Activated B cell treated with CpG ODN at 0.5 μM for 24 hours (primary cell): ENCODE measurements at regions not wholly inside any gene's neighbourhood (a gene's known extent, or its start where the extent isn't known, plus 50 kb on each side); places are given as distances from the start of the nearest gene placed in this dataset.

ENCODE experiments used
- ATAC-seq: fragments of 200-7000 bp; cut with Tn5 transposase; one replicate; pipeline ENCODE4 v1.10.0; 2021; ENCODE audit warnings: low read depth, mild to moderate bottlenecking, moderate library complexity
- CTCF ChIA-PET: fragments of 350-600 bp; sonication (Branson Sonifier 250); formaldehyde crosslinking; loops from one replicate; lab custom pipeline; 2021; ENCODE audit warnings: antibody characterized with exemption; lab: Charles Lee
- POLR2A ChIA-PET: fragments of 350-600 bp; sonication (Branson Sonifier 250); formaldehyde crosslinking; loops from one replicate; lab custom pipeline; 2021; ENCODE audit warnings: antibody characterized with exemption; lab: Charles Lee
- DNase-seq: peaks from one replicate; pipeline ENCODE4 v3.0.0; 2022
- H3K27ac Mint-ChIP-seq: one replicate; pipeline ENCODE4 v1.8.0; 2020; ENCODE audit warnings: mixed read lengths
- H3K27me3 Mint-ChIP-seq: one replicate; pipeline ENCODE4 v1.8.0; 2021; ENCODE audit warnings: mixed read lengths
- H3K36me3 Mint-ChIP-seq: one replicate; pipeline ENCODE4 v1.8.0; 2021; ENCODE audit warnings: low read depth, mixed read lengths
- H3K4me1 Mint-ChIP-seq: one replicate; pipeline ENCODE4 v1.8.0; 2021; ENCODE audit warnings: mixed read lengths
- H3K4me3 Mint-ChIP-seq: one replicate; pipeline ENCODE4 v1.8.0; 2020; ENCODE audit warnings: mild to moderate bottlenecking, mixed read lengths
- H3K9me3 Mint-ChIP-seq: one replicate; pipeline ENCODE4 v1.8.0; 2020; ENCODE audit warnings: mixed read lengths
- intact Hi-C: fragments of 100-400 bp; cut with micrococcal nuclease; formaldehyde crosslinking; loops from one replicate; pipeline ENCODE4 v1.15.1; 2024
- TF ChIP-seq, protein P1 (sequence below): fragments of 200-600 bp; IDR thresholded peaks from one replicate; pipeline ENCODE4 v1.8.0; 2022; ENCODE audit warnings: antibody characterized with exemption, mild to moderate bottlenecking

GRCh38 chr2:9791711-9792110 is 51.6 kb upstream of the TAF1B start:
- CTCF ChIA-PET = no interaction called here
- DNase-seq (no peak), ATAC-seq (no peak)
- Mint-ChIP-seq H3K27me3 (peaks cover 13% of the 10 kb centered on the region), H3K4me1 (peaks cover 23% of the 10 kb centered on the region), H3K4me3 (no peak overlapping the region), H3K36me3 (no peaks in the 10 kb centered on the region), H3K9me3 (peaks cover 5% of the 10 kb centered on the region), H3K27ac (no peak overlapping the region)
- POLR2A ChIA-PET = no interaction called here
- intact Hi-C loops = no loop called here
- TF ChIP-seq, protein P1, sequence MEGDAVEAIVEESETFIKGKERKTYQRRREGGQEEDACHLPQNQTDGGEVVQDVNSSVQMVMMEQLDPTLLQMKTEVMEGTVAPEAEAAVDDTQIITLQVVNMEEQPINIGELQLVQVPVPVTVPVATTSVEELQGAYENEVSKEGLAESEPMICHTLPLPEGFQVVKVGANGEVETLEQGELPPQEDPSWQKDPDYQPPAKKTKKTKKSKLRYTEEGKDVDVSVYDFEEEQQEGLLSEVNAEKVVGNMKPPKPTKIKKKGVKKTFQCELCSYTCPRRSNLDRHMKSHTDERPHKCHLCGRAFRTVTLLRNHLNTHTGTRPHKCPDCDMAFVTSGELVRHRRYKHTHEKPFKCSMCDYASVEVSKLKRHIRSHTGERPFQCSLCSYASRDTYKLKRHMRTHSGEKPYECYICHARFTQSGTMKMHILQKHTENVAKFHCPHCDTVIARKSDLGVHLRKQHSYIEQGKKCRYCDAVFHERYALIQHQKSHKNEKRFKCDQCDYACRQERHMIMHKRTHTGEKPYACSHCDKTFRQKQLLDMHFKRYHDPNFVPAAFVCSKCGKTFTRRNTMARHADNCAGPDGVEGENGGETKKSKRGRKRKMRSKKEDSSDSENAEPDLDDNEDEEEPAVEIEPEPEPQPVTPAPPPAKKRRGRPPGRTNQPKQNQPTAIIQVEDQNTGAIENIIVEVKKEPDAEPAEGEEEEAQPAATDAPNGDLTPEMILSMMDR = no peak

DNA sequence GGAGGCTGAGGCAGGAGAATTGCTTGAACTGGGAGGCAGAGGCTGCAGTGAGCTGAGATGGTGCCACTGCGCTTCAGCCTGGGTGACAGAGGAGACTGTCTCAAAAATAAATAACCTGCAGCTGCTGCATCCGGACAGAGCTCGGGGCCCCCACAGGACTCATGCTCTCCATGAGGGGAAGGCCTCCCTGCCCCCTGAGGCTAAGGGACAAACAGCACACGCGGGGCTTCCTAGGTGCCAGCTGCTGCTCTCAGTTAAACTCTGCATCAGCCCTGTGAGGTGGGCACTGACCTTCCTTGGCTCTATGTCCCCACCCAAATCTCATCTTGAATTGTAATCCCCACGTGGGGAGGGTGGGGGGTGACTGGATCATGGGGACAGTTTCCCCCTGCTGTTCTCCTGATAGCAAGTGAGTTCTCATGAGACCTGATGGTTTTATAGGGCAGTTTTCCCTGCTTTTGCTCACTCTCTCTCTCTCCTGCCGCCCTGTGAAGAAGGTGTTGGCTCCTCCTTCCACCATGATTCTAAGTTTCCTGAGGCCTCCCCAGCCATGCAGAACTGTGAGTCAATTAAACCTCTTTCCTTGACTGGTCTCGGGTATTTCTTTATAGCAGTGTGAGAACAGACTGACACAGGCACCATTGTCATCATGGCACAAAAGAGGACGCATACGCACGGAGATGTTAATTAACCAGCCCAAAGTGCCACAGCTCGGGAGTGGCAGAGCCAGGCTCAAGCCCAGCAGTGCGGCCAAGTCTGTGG is 49.9 kb upstream of the TAF1B start:
- ChIA-PET CTCF (no interaction called here), POLR2A (no interaction called here)
- intact Hi-C loops = no loop called here
- TF ChIP-seq, protein P1 = no peak
- no peak for DNase-seq
- Mint-ChIP-seq H3K9me3 (peaks cover 2% of the 10 kb centered on the region), H3K36me3 (no peaks in the 10 kb centered on the region), H3K27ac (no peak overlapping the region), H3K4me1 (peaks cover 15% of the 10 kb centered on the region), H3K4me3 (no peak overlapping the region), H3K27me3 (peaks cover 6% of the 10 kb centered on the region)
- ATAC-seq = no peak
